Muscle of arm (tissue), 1 donor: ENCODE measurements at regions not wholly inside any gene's neighbourhood (a gene's known extent, or its start where the extent isn't known, plus 50 kb on each side); places are given as distances from the start of the nearest gene placed in this dataset.

Experiments used
- DNase-seq: peaks from one replicate; pipeline ENCODE4 v3.0.0-alpha.2; 2013

GRCh38 chr3:70800951-70801350 lies 488.5 kb upstream of the MDFIC2 start:
- no peak for DNase-seq

GRCh38 chr3:70789878-70790277 lies 477.4 kb upstream of the MDFIC2 start:
- no peak for DNase-seq

- no peak for DNase-seq
Measured at GRCh38 chr3:70780790-70781189, 468.4 kb upstream of the MDFIC2 start.

GRCh38 chr3:70779296-70779695 lies 466.9 kb upstream of the MDFIC2 start:
- no peak for DNase-seq

DNA sequence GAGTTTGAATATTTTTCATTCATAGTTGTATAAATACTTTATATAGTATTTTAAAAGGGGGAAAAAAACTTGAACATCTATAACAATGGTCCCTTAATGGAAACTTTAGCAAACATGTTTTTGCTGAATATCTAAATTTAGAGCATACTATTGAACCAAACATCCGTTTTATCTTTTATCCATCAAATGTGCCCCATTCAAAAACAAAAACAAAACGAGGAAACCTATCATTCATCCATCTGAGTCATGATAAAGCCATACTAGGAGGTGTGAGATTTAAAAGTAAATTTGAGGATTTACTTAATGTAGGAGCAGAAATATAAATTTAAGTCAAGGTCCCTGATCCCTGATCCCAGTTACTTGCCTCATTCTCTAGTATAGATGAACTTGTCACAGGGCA lies 463.6 kb upstream of the MDFIC2 start:
- no peak for DNase-seq

DNA sequence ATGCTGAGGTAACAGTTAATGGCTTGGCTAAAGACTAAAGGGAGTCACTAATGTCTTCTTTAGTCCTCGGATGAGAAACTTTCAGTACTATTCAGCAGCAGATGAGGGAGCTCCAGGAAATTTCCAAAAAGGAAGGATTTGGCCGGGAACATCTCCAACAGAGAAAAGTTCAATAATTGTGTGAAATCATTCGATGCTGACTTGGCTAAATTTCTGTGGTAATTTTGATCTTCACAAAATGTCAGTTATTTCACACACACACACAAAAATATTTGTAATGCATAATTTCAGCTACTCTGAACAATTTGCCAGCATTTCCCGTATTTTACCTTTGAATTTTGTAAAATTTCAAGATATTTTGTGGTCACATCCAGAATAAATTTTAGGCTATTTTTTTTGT lies 462.8 kb upstream of the MDFIC2 start:
- DNase-seq: no peak

GRCh38 chr3:70774641-70775040 lies 462.2 kb upstream of the MDFIC2 start:
- no peak for DNase-seq

- DNase-seq: no peak
Measured at GRCh38 chr3:70771426-70772147, 459.1 kb upstream of the MDFIC2 start.

DNA sequence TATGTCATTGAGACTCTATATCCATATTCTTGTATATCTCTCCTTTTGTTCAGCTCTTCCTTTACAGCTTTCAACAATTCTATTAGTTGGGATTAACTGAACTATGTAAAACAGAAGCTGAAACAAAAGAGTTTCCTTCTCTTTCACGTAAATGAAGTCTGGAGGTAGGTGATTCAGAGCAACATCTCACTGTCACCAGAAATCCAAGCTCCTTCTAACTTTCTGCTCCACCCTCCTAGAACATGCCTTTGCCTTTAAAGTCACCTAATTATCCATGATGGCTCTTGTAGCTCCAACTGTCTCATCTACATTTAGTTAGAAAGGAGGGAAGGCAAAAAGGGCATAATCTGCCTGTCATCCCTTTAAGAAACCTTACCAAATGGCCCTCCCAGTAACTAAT lies 458.2 kb upstream of the MDFIC2 start:
- no peak for DNase-seq

GRCh38 chr3:70766301-70766700 lies 453.9 kb upstream of the MDFIC2 start:
- DNase-seq: peak; percentile 36

DNA sequence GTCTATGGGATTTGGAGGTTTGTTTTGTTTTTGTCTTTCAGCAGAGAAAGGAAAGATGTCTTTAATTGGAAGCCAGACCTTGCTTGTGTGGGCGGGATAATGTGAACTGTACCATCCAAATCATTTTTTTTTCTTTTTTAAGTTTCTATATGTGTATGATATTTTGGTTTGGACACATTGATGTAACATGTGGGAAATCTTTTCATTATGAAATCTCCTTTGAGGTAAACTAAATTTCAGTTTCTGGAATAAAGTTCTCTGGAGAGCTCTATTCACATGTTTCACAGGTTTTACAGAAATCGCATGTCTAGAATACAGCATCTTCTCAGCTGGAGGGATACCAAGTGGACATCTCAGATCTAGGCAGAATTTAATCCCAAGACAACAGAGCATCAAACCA lies 451.5 kb upstream of the MDFIC2 start:
- no peak for DNase-seq

GRCh38 chr3:70757658-70758057 lies 445.2 kb upstream of the MDFIC2 start:
- no peak for DNase-seq

DNA sequence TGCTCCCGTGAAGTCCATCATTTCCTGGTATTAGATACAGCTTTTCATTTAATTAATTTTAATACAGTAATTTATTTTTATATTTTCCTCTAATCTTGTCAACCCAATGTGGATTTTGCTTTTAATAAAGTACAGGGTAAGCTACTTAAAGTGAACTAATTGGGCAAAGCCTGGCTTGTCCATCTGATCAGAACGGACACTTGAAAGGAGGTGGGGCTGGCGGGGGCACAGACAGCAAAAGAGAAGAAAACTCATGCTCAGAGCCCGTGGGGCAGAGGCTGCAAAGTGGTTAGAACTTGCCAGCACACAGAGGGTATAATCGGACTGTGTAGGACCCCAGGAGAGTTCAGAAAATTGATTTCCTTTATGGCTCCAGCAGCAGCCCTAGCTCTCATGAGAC lies 443.1 kb upstream of the MDFIC2 start:
- no peak for DNase-seq

DNA sequence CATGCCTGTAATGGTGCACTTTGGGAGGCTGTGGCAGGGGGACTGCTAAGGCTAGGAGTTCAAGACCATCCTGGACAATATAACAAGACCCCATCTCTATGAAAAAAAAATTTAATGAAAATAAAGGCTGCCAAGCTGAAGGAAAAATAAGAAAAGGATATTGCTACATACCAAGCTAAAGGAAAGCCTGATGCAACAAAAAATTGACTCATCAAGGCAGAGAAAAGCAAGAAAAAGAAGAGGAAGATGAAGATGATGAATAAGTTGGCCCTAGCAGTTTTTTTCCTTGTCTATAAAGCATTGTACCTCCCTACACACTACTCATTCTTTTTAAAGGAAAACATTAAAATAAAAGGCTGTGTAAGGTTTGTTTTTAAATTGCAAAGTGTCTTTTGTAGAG lies 441.9 kb upstream of the MDFIC2 start:
- no peak for DNase-seq

GRCh38 chr3:70753572-70753971 lies 441.1 kb upstream of the MDFIC2 start:
- DNase-seq: no peak

DNA sequence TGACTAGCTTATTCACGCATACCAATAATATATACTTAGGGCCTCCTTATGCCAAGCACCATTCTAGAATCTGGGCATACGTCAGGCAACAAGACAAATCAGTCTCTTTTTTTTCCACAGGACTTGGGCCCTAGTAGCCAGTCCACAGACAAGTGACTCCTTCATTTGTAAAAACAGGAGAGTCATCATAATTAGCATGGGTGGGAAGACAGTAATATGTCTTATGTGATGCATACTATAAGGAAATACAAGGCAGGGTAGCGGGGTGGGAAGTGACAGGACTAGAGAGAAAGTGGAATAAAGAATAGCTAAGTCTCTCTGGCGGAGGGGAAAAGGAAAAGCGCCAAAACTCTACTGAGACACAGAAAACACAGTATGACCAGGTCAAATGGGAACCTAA lies 439.6 kb upstream of the MDFIC2 start:
- DNase-seq: no peak

- no peak for DNase-seq
Measured at GRCh38 chr3:70749122-70749521, 436.7 kb upstream of the MDFIC2 start.

DNA sequence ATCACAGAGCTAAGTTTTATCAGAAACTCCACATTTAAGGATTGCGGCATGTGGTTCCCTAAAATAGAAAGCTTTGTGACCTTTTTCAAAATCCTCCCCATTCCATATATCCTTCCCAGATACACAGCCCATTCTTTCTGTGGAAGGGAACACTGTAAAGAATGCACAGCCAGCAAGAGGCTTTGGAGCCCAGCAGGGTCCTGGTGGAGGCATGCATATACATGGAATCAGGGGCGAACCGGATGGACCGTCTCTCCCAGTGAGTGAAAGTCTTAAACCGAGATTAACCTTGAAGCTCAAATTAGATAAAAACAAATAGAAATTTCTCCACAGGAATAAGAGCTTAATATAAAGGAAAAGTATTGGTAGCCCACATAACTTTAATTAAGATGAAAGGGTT lies 436.2 kb upstream of the MDFIC2 start:
- no peak for DNase-seq

- no peak for DNase-seq
Measured at GRCh38 chr3:70747847-70748246, 435.4 kb upstream of the MDFIC2 start.

DNA sequence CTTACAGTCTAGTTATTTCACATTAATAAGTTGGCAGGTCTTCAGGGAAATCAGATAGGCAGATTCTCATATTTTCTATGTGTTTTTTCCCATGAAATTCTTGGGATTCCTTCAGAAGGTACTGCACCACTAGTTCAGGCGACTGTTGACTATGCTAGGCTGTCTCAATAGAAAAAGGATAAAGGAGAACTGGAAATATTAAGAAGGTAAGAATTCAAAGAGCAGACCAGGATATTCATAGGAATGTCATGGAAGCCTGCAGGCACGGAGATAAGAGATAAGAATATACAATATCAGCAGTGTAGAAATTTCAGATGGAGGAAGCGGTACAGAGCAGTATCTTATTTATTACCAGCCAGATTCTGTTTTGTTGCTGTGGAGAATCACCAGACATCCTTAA lies 432.1 kb upstream of the MDFIC2 start:
- no peak for DNase-seq

DNA sequence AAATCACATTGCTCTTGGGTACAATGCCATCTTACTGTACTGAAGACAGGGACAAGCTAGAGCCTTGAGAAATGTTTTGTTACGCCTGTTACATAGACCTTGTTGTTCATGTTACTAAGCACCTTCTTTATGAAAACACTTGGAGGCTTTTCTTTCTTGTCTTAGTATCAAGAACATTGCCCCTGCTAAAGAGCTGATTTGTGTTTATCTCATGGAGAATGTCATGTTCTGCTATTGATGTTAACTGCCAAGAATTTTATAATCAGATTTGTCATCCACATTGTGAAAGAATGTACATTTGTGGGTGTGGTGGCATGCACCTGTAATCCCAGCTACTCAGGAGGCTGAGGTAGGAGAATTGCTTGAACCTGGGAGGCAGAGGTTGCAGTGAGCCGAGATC lies 431.3 kb upstream of the MDFIC2 start:
- no peak for DNase-seq

DNA sequence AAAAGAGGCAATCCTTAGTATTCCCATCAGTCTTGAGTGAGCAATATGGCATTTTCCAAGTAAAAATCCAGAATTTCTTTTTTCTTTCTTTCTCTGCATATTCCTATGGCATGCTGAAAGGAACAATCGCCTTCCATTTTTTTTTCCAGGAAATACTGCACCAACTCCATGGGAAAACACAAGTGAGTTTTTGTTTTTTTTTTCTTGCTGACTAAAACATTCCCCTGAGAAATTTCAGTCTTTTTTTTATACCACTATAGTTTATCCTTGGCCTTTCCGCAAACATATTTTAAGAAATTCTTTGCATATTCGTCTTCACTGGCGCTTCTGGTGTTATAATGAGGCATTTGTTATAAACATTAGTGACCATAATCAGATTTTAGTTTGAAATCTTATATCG lies 429.6 kb upstream of the MDFIC2 start:
- no peak for DNase-seq

GRCh38 chr3:70740872-70741271 lies 428.4 kb upstream of the MDFIC2 start:
- no peak for DNase-seq

GRCh38 chr3:70740071-70740470 lies 427.6 kb upstream of the MDFIC2 start:
- DNase-seq: no peak

- DNase-seq: no peak
Measured at GRCh38 chr3:70738291-70738681, 425.8 kb upstream of the MDFIC2 start.
